HCT116 (cell line): ENCODE measurements at regions not wholly inside any gene's neighbourhood (a gene's known extent, or its start where the extent isn't known, plus 50 kb on each side); places are given as distances from the start of the nearest gene placed in this dataset.

Experiments used
- ATAC-seq: fragments of 200-7000 bp; cut with Tn5 transposase; 2 replicates; pipeline ENCODE4 v1.9.1; 2020; ENCODE audit warnings: mild to moderate bottlenecking, moderate library complexity
- BruUV-seq: library from RNA; stranded (reverse); fragments of 400-500 nt; replicated peaks from 2 replicates; lab custom pipeline; 2021; lab: Mats Ljungman, UMichigan
- CTCF ChIA-PET: fragments of 300-600 bp; sonication (Branson Sonifier 250); formaldehyde crosslinking; loops from one replicate; lab custom pipeline; 2021; ENCODE audit warnings: antibody characterized with exemption; lab: Charles Lee
- POLR2A ChIA-PET: fragments of 300-600, 350-600 bp; sonication (Branson Sonifier 250); formaldehyde crosslinking; loops from one replicate; lab custom pipeline; 2021; ENCODE audit warnings: antibody characterized with exemption; lab: Charles Lee
- RAD21 ChIA-PET, 2 experiments: fragments of 300-600 bp; sonication (Branson Sonifier 250); formaldehyde crosslinking; loops; one replicate each; lab custom pipeline; 2023; ENCODE audit warnings: low total read pairs in 2 of 2; ENCODE audit not compliant: uncharacterized antibody in 2 of 2, unreplicated experiment in 2 of 2, low non-redundant PET in 1 of 2; lab: Charles Lee
- DNase-seq: peaks from one replicate; pipeline ENCODE4 v3.0.0-alpha.2; 2010; ENCODE audit warnings: low read depth, low spot score
- H2AFZ ChIP-seq: fragments of 200-600 bp; shearing (Covaris generic), sonication (generic); 2 replicates; pipeline ENCODE4 v1.6.1; 2017; ENCODE audit warnings: low read depth, mixed run types, mixed read lengths, antibody characterized with exemption, low read length; ENCODE audit not compliant: poor library complexity, severe bottlenecking
- H3K27ac ChIP-seq: 2 replicates; pipeline ENCODE4 v1.5.1; 2012; ENCODE audit warnings: low read depth, low read length
- H3K27me3 ChIP-seq: fragments of 200-600 bp; sonication (generic); 2 replicates; pipeline ENCODE4 v1.6.1; 2016; ENCODE audit warnings: mixed run types, low read length, mixed read lengths; ENCODE audit not compliant: insufficient read depth
- H3K36me3 ChIP-seq, 2 experiments: fragments of 200-500 bp in 1 of 2; fragments of 200-600 bp in 1 of 2; sonication (Bioruptor generic) in 1 of 2; sonication (generic) in 1 of 2; 2 replicates each; pipeline versions ENCODE4 v1.5.1 to v1.6.1; 2014 to 2016; ENCODE audit warnings: low read length in 2 of 2, inconsistent platforms in 1 of 2, mixed read lengths in 1 of 2, mixed run types in 1 of 2; ENCODE audit not compliant: insufficient read depth in 2 of 2, control insufficient read depth in 1 of 2
- H3K4me1 ChIP-seq, 2 experiments: fragments of 200-600 bp in 1 of 2; sonication (generic) in 1 of 2; 2 replicates each; pipeline versions ENCODE4 v1.5.1 to v1.6.1; 2012 to 2017; ENCODE audit warnings: low read length in 2 of 2, inconsistent platforms in 1 of 2, mild to moderate bottlenecking in 1 of 2, mixed read lengths in 1 of 2, mixed run types in 1 of 2, moderate library complexity in 1 of 2; ENCODE audit not compliant: insufficient read depth in 2 of 2, control insufficient read depth in 1 of 2
- H3K4me2 ChIP-seq: fragments of 200-600 bp; sonication (generic); 2 replicates; pipeline ENCODE4 v1.6.1; 2017; ENCODE audit warnings: mixed run types, low read length, mixed read lengths
- H3K4me3 ChIP-seq, 2 experiments: fragments of 200-600 bp in 1 of 2; sonication (generic) in 1 of 2; replicated peaks in 1 of 2; 2 replicates each; pipeline ENCODE4 v1.5.1; 2011 to 2016; ENCODE audit warnings: low read length in 2 of 2, control low read depth in 1 of 2, low read depth in 1 of 2, mild to moderate bottlenecking in 1 of 2, mixed read lengths in 1 of 2, mixed run types in 1 of 2
- H3K79me2 ChIP-seq: fragments of 200-600 bp; sonication (generic); 2 replicates; pipeline ENCODE4 v1.6.1; 2017; ENCODE audit warnings: mild to moderate bottlenecking, mixed run types, low read length, moderate library complexity, mixed read lengths; ENCODE audit not compliant: insufficient read depth
- H3K9ac ChIP-seq: fragments of 200-600 bp; sonication (generic); 2 replicates; pipeline ENCODE4 v1.6.1; 2016; ENCODE audit warnings: low read length, mixed read lengths
- H3K9me2 ChIP-seq: fragments of 200-600 bp; sonication (generic), shearing (Covaris generic); 2 replicates; pipeline ENCODE4 v1.6.1; 2017; ENCODE audit warnings: mixed run types, mild to moderate bottlenecking, moderate library complexity; ENCODE audit not compliant: insufficient read depth
- H3K9me3 ChIP-seq, 2 experiments: fragments of 200-500 bp in 1 of 2; fragments of 200-600 bp in 1 of 2; sonication (Bioruptor generic) in 1 of 2; sonication (generic) in 1 of 2; 2 replicates each; pipeline ENCODE4 v1.6.1; 2014 to 2017; ENCODE audit warnings: low read length in 2 of 2, mixed read lengths in 2 of 2, inconsistent platforms in 1 of 2, low read depth in 1 of 2, mild to moderate bottlenecking in 1 of 2, mixed run types in 1 of 2, moderate library complexity in 1 of 2; ENCODE audit not compliant: control insufficient read depth in 1 of 2, insufficient read depth in 1 of 2
- H4K20me1 ChIP-seq: fragments of 200-600 bp; sonication (generic), shearing (Covaris generic); 2 replicates; pipeline ENCODE4 v1.6.1; 2017; ENCODE audit warnings: mixed run types, mild to moderate bottlenecking, moderate library complexity; ENCODE audit not compliant: insufficient read depth
- CBX3 ChIP-seq: IDR thresholded peaks from 2 replicates; pipeline ENCODE4 v1.6.1; 2012; ENCODE audit warnings: low read depth
- EGR1 ChIP-seq: IDR thresholded peaks from 2 replicates; pipeline ENCODE4 v1.6.1; 2012; ENCODE audit warnings: low read depth
- ELF1 ChIP-seq: IDR thresholded peaks from 2 replicates; pipeline ENCODE4 v1.6.1; 2012; ENCODE audit warnings: low read depth, borderline replicate concordance
- EZH2 ChIP-seq: fragments of 200-600 bp; sonication (generic); IDR thresholded peaks from 2 replicates; pipeline ENCODE4 v1.6.1; 2017; ENCODE audit warnings: antibody characterized with exemption, mixed run types
- EZH2phosphoT487 ChIP-seq: fragments of 200-600 bp; IDR thresholded peaks from 2 replicates; pipeline ENCODE4 v1.6.1; 2018; ENCODE audit warnings: antibody characterized with exemption, borderline replicate concordance
- FOSL1 ChIP-seq: IDR thresholded peaks from 2 replicates; pipeline ENCODE4 v1.6.1; 2012; ENCODE audit warnings: low read depth
- JUND ChIP-seq: IDR thresholded peaks from 2 replicates; pipeline ENCODE4 v1.6.1; 2012
- SP1 ChIP-seq: IDR thresholded peaks from 2 replicates; pipeline ENCODE4 v1.6.1; 2012; ENCODE audit warnings: low read depth
- SRF ChIP-seq: IDR thresholded peaks from 2 replicates; pipeline ENCODE4 v1.6.1; 2012; ENCODE audit warnings: low read depth
- TCF7L2 ChIP-seq: IDR thresholded peaks from 2 replicates; pipeline ENCODE4 v1.7.0; 2011; ENCODE audit warnings: borderline replicate concordance, inconsistent platforms; ENCODE audit not compliant: insufficient read depth, insufficient read length; ENCODE audit errors: extremely low read depth
- ZBTB33 ChIP-seq: IDR thresholded peaks from 2 replicates; pipeline ENCODE4 v1.6.1; 2011; ENCODE audit warnings: mild to moderate bottlenecking, low read length, moderate library complexity; ENCODE audit not compliant: insufficient replicate concordance; ENCODE audit errors: extremely low read depth
- intact Hi-C: fragments of 100-400 bp; cut with micrococcal nuclease; formaldehyde crosslinking; loops from 2 replicates; pipeline ENCODE4 v1.10.0; 2022
- TF ChIP-seq, protein P1 (sequence below): IDR thresholded peaks from 2 replicates; pipeline ENCODE4 v1.6.1; 2012; ENCODE audit warnings: low read depth
- TF ChIP-seq, protein P2 (sequence below), 3 experiments: fragments of 200-600 bp in 1 of 3; sonication (generic) in 1 of 3; IDR thresholded peaks in 2 of 3; conservative IDR thresholded peaks in 1 of 3; 2 replicates each; pipeline ENCODE4 v1.5.1; 2012 to 2017; ENCODE audit warnings: low read depth in 2 of 3, low read length in 2 of 3, antibody characterized with exemption in 1 of 3, borderline replicate concordance in 1 of 3, control low read depth in 1 of 3, mild to moderate bottlenecking in 1 of 3, mixed read lengths in 1 of 3, mixed run types in 1 of 3, moderate library complexity in 1 of 3; ENCODE audit not compliant: insufficient read depth in 1 of 3
- TF ChIP-seq, protein P3 (sequence below): IDR thresholded peaks from 2 replicates; pipeline ENCODE4 v1.6.1; 2012

- TF ChIP-seq CBX3, result no peak
- TF ChIP-seq ZBTB33, result no peak
- no peak for TF ChIP-seq EZH2
- TF ChIP-seq ELF1, result no peak
- no peak for TF ChIP-seq EGR1
- TF ChIP-seq, protein P1, sequence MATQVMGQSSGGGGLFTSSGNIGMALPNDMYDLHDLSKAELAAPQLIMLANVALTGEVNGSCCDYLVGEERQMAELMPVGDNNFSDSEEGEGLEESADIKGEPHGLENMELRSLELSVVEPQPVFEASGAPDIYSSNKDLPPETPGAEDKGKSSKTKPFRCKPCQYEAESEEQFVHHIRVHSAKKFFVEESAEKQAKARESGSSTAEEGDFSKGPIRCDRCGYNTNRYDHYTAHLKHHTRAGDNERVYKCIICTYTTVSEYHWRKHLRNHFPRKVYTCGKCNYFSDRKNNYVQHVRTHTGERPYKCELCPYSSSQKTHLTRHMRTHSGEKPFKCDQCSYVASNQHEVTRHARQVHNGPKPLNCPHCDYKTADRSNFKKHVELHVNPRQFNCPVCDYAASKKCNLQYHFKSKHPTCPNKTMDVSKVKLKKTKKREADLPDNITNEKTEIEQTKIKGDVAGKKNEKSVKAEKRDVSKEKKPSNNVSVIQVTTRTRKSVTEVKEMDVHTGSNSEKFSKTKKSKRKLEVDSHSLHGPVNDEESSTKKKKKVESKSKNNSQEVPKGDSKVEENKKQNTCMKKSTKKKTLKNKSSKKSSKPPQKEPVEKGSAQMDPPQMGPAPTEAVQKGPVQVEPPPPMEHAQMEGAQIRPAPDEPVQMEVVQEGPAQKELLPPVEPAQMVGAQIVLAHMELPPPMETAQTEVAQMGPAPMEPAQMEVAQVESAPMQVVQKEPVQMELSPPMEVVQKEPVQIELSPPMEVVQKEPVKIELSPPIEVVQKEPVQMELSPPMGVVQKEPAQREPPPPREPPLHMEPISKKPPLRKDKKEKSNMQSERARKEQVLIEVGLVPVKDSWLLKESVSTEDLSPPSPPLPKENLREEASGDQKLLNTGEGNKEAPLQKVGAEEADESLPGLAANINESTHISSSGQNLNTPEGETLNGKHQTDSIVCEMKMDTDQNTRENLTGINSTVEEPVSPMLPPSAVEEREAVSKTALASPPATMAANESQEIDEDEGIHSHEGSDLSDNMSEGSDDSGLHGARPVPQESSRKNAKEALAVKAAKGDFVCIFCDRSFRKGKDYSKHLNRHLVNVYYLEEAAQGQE, result no peak
- no peak for TF ChIP-seq SRF
- no peak for TF ChIP-seq TCF7L2
- TF ChIP-seq, protein P2, sequence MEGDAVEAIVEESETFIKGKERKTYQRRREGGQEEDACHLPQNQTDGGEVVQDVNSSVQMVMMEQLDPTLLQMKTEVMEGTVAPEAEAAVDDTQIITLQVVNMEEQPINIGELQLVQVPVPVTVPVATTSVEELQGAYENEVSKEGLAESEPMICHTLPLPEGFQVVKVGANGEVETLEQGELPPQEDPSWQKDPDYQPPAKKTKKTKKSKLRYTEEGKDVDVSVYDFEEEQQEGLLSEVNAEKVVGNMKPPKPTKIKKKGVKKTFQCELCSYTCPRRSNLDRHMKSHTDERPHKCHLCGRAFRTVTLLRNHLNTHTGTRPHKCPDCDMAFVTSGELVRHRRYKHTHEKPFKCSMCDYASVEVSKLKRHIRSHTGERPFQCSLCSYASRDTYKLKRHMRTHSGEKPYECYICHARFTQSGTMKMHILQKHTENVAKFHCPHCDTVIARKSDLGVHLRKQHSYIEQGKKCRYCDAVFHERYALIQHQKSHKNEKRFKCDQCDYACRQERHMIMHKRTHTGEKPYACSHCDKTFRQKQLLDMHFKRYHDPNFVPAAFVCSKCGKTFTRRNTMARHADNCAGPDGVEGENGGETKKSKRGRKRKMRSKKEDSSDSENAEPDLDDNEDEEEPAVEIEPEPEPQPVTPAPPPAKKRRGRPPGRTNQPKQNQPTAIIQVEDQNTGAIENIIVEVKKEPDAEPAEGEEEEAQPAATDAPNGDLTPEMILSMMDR (IDR thresholded peaks at IDR 0.05 in 2 of 3, conservative IDR thresholded peaks at IDR 0.05 in 1 of 3; ENCODE audit: borderline replicate concordance in 1 of 3, insufficient read depth in 1 of 3, low read depth in 2 of 3, low read length in 2 of 3), result no peak
- no peak for TF ChIP-seq SP1
- TF ChIP-seq, protein P3, sequence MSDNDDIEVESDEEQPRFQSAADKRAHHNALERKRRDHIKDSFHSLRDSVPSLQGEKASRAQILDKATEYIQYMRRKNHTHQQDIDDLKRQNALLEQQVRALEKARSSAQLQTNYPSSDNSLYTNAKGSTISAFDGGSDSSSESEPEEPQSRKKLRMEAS, result no peak
- no peak for TF ChIP-seq EZH2phosphoT487
- no peak for TF ChIP-seq FOSL1
- no peak for TF ChIP-seq JUND
These were observed 117.2 kb upstream of the SCAF11 start for GRCh38 chr12:46107591-46107990.

More at GRCh38 chr12:46107591-46107990, 117.2 kb upstream of the SCAF11 start:
- Histone ChIP-seq H3K79me2 (no peaks in the 10 kb centered on the region), H3K9me3 (peaks cover 0 to under 1% of the 10 kb centered on the region in 2 experiments; a peak in 2 of 4 replicates), H4K20me1 (no peaks in the 10 kb centered on the region), H3K27me3 (no peaks in the 10 kb centered on the region), H2AFZ (no peak overlapping the region), H3K27ac (no peak overlapping the region), H3K9ac (no peak overlapping the region), H3K36me3 (no peaks in the 10 kb centered on the region), H3K4me2 (no peak overlapping the region), H3K4me1 (no peaks in the 10 kb centered on the region), H3K9me2 (no peaks in the 10 kb centered on the region), H3K4me3 (no peak overlapping the region)
- BruUV-seq, result no TSS peak
- ChIA-PET POLR2A (no interaction called here), CTCF (no interaction called here), RAD21 (no interaction called here)
- DNase-seq, result no peak
- intact Hi-C loops, result no loop called here
- ATAC-seq, result no peak
